Cardiac muscle cell (in vitro differentiated cells and primary cell): ENCODE measurements at regions not wholly inside any gene's neighbourhood (a gene's known extent, or its start where the extent isn't known, plus 50 kb on each side); places are given as distances from the start of the nearest gene placed in this dataset.

Experiments used
- DNase-seq, 2 donors: peaks; one replicate each; pipeline versions ENCODE4 v3.0.0 to v3.0.0-alpha.2; 2010 to 2017; ENCODE audit warnings: low read depth in 1 of 2, low spot score in 1 of 2
- H3K27ac ChIP-seq: fragments of 200-600 bp; sonication (generic); 2 replicates; pipeline ENCODE4 v1.5.1; 2016
- H3K27me3 ChIP-seq: fragments of 200-600 bp; sonication (generic); 2 replicates; pipeline ENCODE4 v1.6.0; 2016; ENCODE audit warnings: control low read depth
- H3K36me3 ChIP-seq: fragments of 200-600 bp; sonication (generic); 2 replicates; pipeline ENCODE4 v1.5.1; 2016; ENCODE audit warnings: control low read depth
- H3K4me1 ChIP-seq: fragments of 200-600 bp; sonication (generic); 2 replicates; pipeline ENCODE4 v1.8.1; 2017; ENCODE audit warnings: low read depth, mild to moderate bottlenecking, mixed run types
- H3K4me3 ChIP-seq: fragments of 200-600 bp; sonication (generic); 2 replicates; pipeline ENCODE4 v1.5.1; 2016; ENCODE audit warnings: mild to moderate bottlenecking
- H3K9me3 ChIP-seq: fragments of 200-600 bp; sonication (generic); 2 replicates; pipeline ENCODE4 v1.5.1; 2017; ENCODE audit warnings: low read depth, mild to moderate bottlenecking, control low read depth
- TF ChIP-seq, protein P1 (sequence below): IDR thresholded peaks from 2 replicates; pipeline ENCODE4 v1.5.1; 2012; ENCODE audit warnings: low read depth, mild to moderate bottlenecking, low read length

- TF ChIP-seq, protein P1, sequence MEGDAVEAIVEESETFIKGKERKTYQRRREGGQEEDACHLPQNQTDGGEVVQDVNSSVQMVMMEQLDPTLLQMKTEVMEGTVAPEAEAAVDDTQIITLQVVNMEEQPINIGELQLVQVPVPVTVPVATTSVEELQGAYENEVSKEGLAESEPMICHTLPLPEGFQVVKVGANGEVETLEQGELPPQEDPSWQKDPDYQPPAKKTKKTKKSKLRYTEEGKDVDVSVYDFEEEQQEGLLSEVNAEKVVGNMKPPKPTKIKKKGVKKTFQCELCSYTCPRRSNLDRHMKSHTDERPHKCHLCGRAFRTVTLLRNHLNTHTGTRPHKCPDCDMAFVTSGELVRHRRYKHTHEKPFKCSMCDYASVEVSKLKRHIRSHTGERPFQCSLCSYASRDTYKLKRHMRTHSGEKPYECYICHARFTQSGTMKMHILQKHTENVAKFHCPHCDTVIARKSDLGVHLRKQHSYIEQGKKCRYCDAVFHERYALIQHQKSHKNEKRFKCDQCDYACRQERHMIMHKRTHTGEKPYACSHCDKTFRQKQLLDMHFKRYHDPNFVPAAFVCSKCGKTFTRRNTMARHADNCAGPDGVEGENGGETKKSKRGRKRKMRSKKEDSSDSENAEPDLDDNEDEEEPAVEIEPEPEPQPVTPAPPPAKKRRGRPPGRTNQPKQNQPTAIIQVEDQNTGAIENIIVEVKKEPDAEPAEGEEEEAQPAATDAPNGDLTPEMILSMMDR, result no peak
- no peaks in the 10 kb centered on the region for H3K36me3 ChIP-seq
- no peaks in the 10 kb centered on the region for H3K4me1 ChIP-seq
- H3K27ac ChIP-seq, result no peak overlapping the region
- no peaks in the 10 kb centered on the region for H3K9me3 ChIP-seq
- no peak for DNase-seq
- H3K4me3 ChIP-seq, result no peak overlapping the region
- no peaks in the 10 kb centered on the region for H3K27me3 ChIP-seq
Measured at GRCh38 chr15:57867970-57868798, 161.7 kb downstream of the POLR2M start.

GRCh38 chr15:57870667-57871066 lies 164.2 kb downstream of the POLR2M start:
- Histone ChIP-seq H3K36me3 (no peaks in the 10 kb centered on the region), H3K4me3 (no peak overlapping the region), H3K27me3 (no peaks in the 10 kb centered on the region), H3K9me3 (no peaks in the 10 kb centered on the region), H3K4me1 (no peaks in the 10 kb centered on the region), H3K27ac (no peak overlapping the region)
- TF ChIP-seq, protein P1, result no peak
- no peak for DNase-seq

DNA sequence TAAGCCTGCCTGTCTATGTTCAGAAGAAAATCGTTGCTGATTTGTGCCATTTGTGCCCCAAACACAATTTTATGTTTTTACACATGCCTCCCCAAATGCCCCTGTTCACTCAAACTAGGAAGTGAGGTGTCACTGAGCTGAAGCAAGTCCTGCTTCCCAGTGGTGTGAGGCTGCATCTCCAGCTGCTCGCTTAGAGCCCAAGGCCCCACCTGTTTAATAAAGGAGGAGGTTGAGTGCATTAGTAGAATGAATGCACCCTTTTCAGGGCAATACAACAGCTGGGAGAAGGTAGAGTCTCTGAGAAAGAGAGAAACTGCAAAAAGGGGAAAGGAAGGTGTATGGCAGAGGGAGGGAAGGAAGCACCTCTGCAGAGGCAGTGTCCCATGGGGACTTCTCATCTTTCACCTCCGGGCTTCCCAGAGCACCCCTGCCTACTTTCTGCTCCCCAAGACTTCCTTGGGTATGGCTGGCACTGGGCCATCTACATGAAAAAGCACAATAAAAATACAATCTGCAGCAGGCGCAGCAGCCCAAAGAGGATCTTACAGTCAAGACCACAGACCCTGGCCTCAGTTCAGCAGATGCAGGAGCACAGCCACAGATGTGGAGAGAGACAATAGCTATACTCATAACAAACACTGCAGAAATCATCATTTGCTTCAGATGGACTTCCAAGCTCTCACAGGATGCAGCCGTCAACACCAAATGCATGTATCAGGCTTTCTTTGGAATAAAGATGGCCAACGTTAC lies 165.9 kb downstream of the POLR2M start:
- Histone ChIP-seq H3K4me1 (no peaks in the 10 kb centered on the region), H3K27ac (no peak overlapping the region), H3K27me3 (no peaks in the 10 kb centered on the region), H3K9me3 (no peaks in the 10 kb centered on the region), H3K4me3 (no peak overlapping the region), H3K36me3 (no peaks in the 10 kb centered on the region)
- DNase-seq, result no peak
- TF ChIP-seq, protein P1, result no peak

GRCh38 chr15:57873564-57874209 lies 167.2 kb downstream of the POLR2M start:
- TF ChIP-seq, protein P1, result no peak

DNA sequence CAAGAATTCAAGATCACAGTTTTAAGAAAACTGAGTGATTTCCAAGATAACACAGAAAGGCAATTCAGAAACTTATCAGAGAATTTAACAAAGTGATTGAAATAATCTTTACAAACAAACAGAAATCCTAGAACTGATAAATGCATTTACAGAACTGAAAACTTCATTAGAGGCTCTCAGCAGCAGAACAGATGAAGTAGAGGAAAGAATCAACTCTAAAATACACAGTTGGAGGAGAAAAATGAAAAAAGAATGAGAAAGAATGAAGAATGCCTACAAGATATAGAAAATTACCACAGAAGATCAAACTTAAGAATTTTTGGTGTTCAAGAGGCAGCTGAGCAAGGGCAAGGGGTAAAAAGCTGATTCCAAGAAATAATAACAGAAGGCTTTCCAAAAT lies 168.8 kb downstream of the POLR2M start:
- Histone ChIP-seq H3K9me3 (no peaks in the 10 kb centered on the region), H3K36me3 (no peaks in the 10 kb centered on the region), H3K4me1 (no peaks in the 10 kb centered on the region), H3K27ac (no peak overlapping the region), H3K27me3 (no peaks in the 10 kb centered on the region), H3K4me3 (no peak overlapping the region)
- TF ChIP-seq, protein P1, result no peak
- no peak for DNase-seq

More at GRCh38 chr15:57873564-57874209, 167.2 kb downstream of the POLR2M start:
- DNase-seq, result peak in 1 of 2 donors; percentile 66
- Histone ChIP-seq H3K9me3 (no peaks in the 10 kb centered on the region), H3K27me3 (no peaks in the 10 kb centered on the region), H3K4me1 (no peaks in the 10 kb centered on the region), H3K36me3 (no peaks in the 10 kb centered on the region), H3K27ac (no peak overlapping the region), H3K4me3 (no peak overlapping the region)
